Glomerular visceral epithelial cell (primary cell): ENCODE measurements at regions not wholly inside any gene's neighbourhood (a gene's known extent, or its start where the extent isn't known, plus 50 kb on each side); places are given as distances from the start of the nearest gene placed in this dataset.
A peak's percentile ranks its signal among the peaks of the same experiment; 100 is the strongest.

Experiments
- DNase-seq: peaks from one replicate; pipeline ENCODE4 v3.0.0-alpha.2; 2016; ENCODE audit errors: extremely low spot score

GRCh38 chr5:103428411-103428871, 134.1 kb downstream of the NUDT12 start:
- peak; percentile 95 for DNase-seq

- no peak for DNase-seq
Observed at GRCh38 chr5:103427326-103427725, 135.3 kb downstream of the NUDT12 start.

- peak; percentile 30 for DNase-seq
Observed at GRCh38 chr5:103425686-103426454, 136.7 kb downstream of the NUDT12 start.

- DNase-seq, result peak; percentile 87
Observed at GRCh38 chr5:103424453-103425205, 138.0 kb downstream of the NUDT12 start.

- DNase-seq, result peak; percentile 72
Observed at GRCh38 chr5:103424026-103424425, 138.6 kb downstream of the NUDT12 start.

GRCh38 chr5:103422756-103423155, 139.8 kb downstream of the NUDT12 start:
- no peak for DNase-seq

- no peak for DNase-seq
Observed at GRCh38 chr5:103414604-103415003, 148.0 kb downstream of the NUDT12 start.

GRCh38 chr5:103411711-103412110, 150.9 kb downstream of the NUDT12 start:
- DNase-seq, result no peak

GRCh38 chr5:103410172-103410571, 151.6 kb downstream of the MACIR start:
- DNase-seq, result no peak

- no peak for DNase-seq
Observed at GRCh38 chr5:103409013-103409670, 150.6 kb downstream of the MACIR start.

- DNase-seq, result no peak
Observed at GRCh38 chr5:103408408-103408807, 149.8 kb downstream of the MACIR start.

- DNase-seq, result peak; percentile 22
Observed at GRCh38 chr5:103407402-103407801, 148.8 kb downstream of the MACIR start.

- no peak for DNase-seq
Observed at GRCh38 chr5:103404483-103404882, 145.9 kb downstream of the MACIR start.

GRCh38 chr5:103402851-103403250, 144.3 kb downstream of the MACIR start:
- DNase-seq, result peak; percentile 29

- no peak for DNase-seq
Observed at GRCh38 chr5:103397739-103398581, 139.4 kb downstream of the MACIR start.

GRCh38 chr5:103394676-103395075, 136.1 kb downstream of the MACIR start:
- no peak for DNase-seq

GRCh38 chr5:103393101-103393754, 134.7 kb downstream of the MACIR start:
- peak; percentile 20 for DNase-seq

- DNase-seq, result no peak
Observed at GRCh38 chr5:103391659-103392058, 133.1 kb downstream of the MACIR start.

- no peak for DNase-seq
Observed at GRCh38 chr5:103389846-103390245, 131.3 kb downstream of the MACIR start.

GRCh38 chr5:103389357-103389756, 130.8 kb downstream of the MACIR start:
- no peak for DNase-seq

- no peak for DNase-seq
Observed at GRCh38 chr5:103385722-103386121, 127.2 kb downstream of the MACIR start.
